GM18519 (cell line): ENCODE measurements at regions not wholly inside any gene's neighbourhood (a gene's known extent, or its start where the extent isn't known, plus 50 kb on each side); places are given as distances from the start of the nearest gene placed in this dataset.

ENCODE experiments used
- ATAC-seq: cut with Tn5 transposase; IDR thresholded peaks from one replicate; pipeline ENCODE4 v1.9.1; 2021; ENCODE audit warnings: mild to moderate bottlenecking, moderate library complexity; ENCODE audit not compliant: unreplicated experiment, low FRiP score

- peak; percentile 62 for ATAC-seq
These were observed 120.5 kb upstream of the BOD1 start for GRCh38 chr5:173736923-173737412.

GRCh38 chr5:173739741-173740140, 123.3 kb upstream of the BOD1 start:
- no peak for ATAC-seq

GRCh38 chr5:173740400-173740799, 124.0 kb upstream of the BOD1 start:
- ATAC-seq, result no peak

- ATAC-seq, result no peak
These were observed 124.6 kb upstream of the BOD1 start for GRCh38 chr5:173741087-173741486.

GRCh38 chr5:173741729-173742431, 125.4 kb upstream of the BOD1 start:
- ATAC-seq, result no peak

- ATAC-seq, result peak; percentile 63
These were observed 126.0 kb upstream of the BOD1 start for GRCh38 chr5:173742432-173742816.

GRCh38 chr5:173743641-173744343, 127.3 kb upstream of the BOD1 start:
- peak; percentile 31 for ATAC-seq

- ATAC-seq, result no peak
These were observed 128.1 kb upstream of the BOD1 start for GRCh38 chr5:173744551-173744950.

- peak; percentile 33 for ATAC-seq
These were observed 128.7 kb upstream of the BOD1 start for GRCh38 chr5:173745123-173745522.

- no peak for ATAC-seq
These were observed 129.1 kb upstream of the BOD1 start for GRCh38 chr5:173745557-173745956.

- ATAC-seq, result no peak
These were observed 129.7 kb upstream of the BOD1 start for GRCh38 chr5:173746047-173746646.

GRCh38 chr5:173747876-173748275, 131.4 kb upstream of the BOD1 start:
- ATAC-seq, result no peak

- ATAC-seq, result no peak
These were observed 134.3 kb upstream of the BOD1 start for GRCh38 chr5:173750538-173751265.

- ATAC-seq, result no peak
These were observed 134.8 kb upstream of the BOD1 start for GRCh38 chr5:173751266-173751600.

GRCh38 chr5:173752653-173753052, 135.5 kb upstream of the CPEB4 start:
- ATAC-seq, result no peak

- no peak for ATAC-seq
These were observed 134.6 kb upstream of the CPEB4 start for GRCh38 chr5:173753307-173754168.

GRCh38 chr5:173755319-173755718, 132.8 kb upstream of the CPEB4 start:
- no peak for ATAC-seq

GRCh38 chr5:173757403-173758209, 130.5 kb upstream of the CPEB4 start:
- no peak for ATAC-seq

GRCh38 chr5:173758676-173759075, 129.5 kb upstream of the CPEB4 start:
- ATAC-seq, result no peak
